HepG2 (cell line): ENCODE measurements at regions not wholly inside any gene's neighbourhood (a gene's known extent, or its start where the extent isn't known, plus 50 kb on each side); places are given as distances from the start of the nearest gene placed in this dataset.

Source experiments
- ATAC-seq: fragments of 200-7000 bp; cut with Tn5 transposase; 3 replicates; pipeline ENCODE4 v1.9.1; 2020; ENCODE audit warnings: mild to moderate bottlenecking, moderate library complexity
- BruUV-seq: library from RNA; stranded (reverse); fragments of 400-500 nt; replicated peaks from 2 replicates; lab custom pipeline; 2021; lab: Mats Ljungman, UMichigan
- CTCF ChIA-PET: fragments of 300-600 bp; formaldehyde crosslinking; extraction: SDS; loops from one replicate; lab custom pipeline; 2021; ENCODE audit warnings: low total read pairs, inconsistent platforms, low intra/inter-chr PET ratio; lab: Yijun Ruan, JAX
- POLR2A ChIA-PET: fragments of 350-600 bp; sonication (Branson Sonifier 250); formaldehyde crosslinking; loops from one replicate; lab custom pipeline; 2020; ENCODE audit warnings: antibody characterized with exemption, inconsistent platforms; lab: Yijun Ruan, JAX
- DNase-seq: peaks from one replicate; pipeline ENCODE4 v3.0.0-alpha.2; 2015; ENCODE audit warnings: low spot score
- FAIRE-seq: peaks from 3 replicates; lab custom pipeline; 2011; peaks lifted over from hg19 to GRCh38; lab: Jason Lieb, UNC
- H2AFZ ChIP-seq: one replicate; pipeline ENCODE4 v1.6.1; 2011; ENCODE audit warnings: low read length, inconsistent platforms
- H3K27ac ChIP-seq: fragments of 300-600 bp; 3 replicates; pipeline ENCODE4 v1.8.0; 2011; ENCODE audit warnings: mixed run types, mild to moderate bottlenecking, mixed read lengths, low read length, inconsistent platforms; ENCODE audit not compliant: insufficient read depth; ENCODE audit errors: extremely low read length
- H3K27me3 ChIP-seq, 2 experiments: fragments of 200-600 bp in 1 of 2; 2 replicates in 1 of 2; 3 replicates in 1 of 2; pipeline versions ENCODE4 v1.6.0 to v1.8.0; 2011; ENCODE audit warnings: low read length in 2 of 2, mild to moderate bottlenecking in 2 of 2, moderate library complexity in 2 of 2, inconsistent platforms in 1 of 2; ENCODE audit not compliant: insufficient read depth in 2 of 2, control insufficient read depth in 1 of 2
- H3K36me3 ChIP-seq, 2 experiments: fragments of 200-600 bp in 1 of 2; replicated peaks in 1 of 2; 2 replicates in 1 of 2; 3 replicates in 1 of 2; pipeline versions ENCODE4 v1.5.1 to v1.8.0; 2011; ENCODE audit warnings: low read length in 2 of 2, inconsistent platforms in 1 of 2; ENCODE audit not compliant: insufficient read depth in 2 of 2, control insufficient read depth in 1 of 2
- H3K4me1 ChIP-seq: 2 replicates; pipeline ENCODE4 v1.5.1; 2012; ENCODE audit warnings: low read length, inconsistent platforms; ENCODE audit not compliant: insufficient read depth
- H3K4me2 ChIP-seq: 2 replicates; pipeline ENCODE4 v1.6.0; 2011; ENCODE audit warnings: low read depth, low read length, inconsistent platforms
- H3K4me3 ChIP-seq, 3 experiments: fragments of 200-600 bp in 1 of 3; sonication (generic), shearing (Covaris generic) in 1 of 3; replicated peaks in 1 of 3; 2 replicates each; pipeline ENCODE4 v1.5.1; 2011 to 2016; ENCODE audit warnings: low read length in 3 of 3, inconsistent platforms in 2 of 3, low read depth in 2 of 3, mild to moderate bottlenecking in 2 of 3, control low read depth in 1 of 3, mixed read lengths in 1 of 3; ENCODE audit not compliant: insufficient read depth in 1 of 3
- H3K79me2 ChIP-seq: one replicate; pipeline ENCODE4 v1.6.1; 2011; ENCODE audit warnings: low read length, inconsistent platforms; ENCODE audit not compliant: insufficient read depth
- H3K9ac ChIP-seq: 2 replicates; pipeline ENCODE4 v1.6.0; 2011; ENCODE audit warnings: mild to moderate bottlenecking, low read depth, low read length, inconsistent platforms; ENCODE audit not compliant: insufficient read depth
- H3K9me3 ChIP-seq: 2 replicates; pipeline ENCODE4 v1.5.1; 2012; ENCODE audit warnings: mild to moderate bottlenecking, low read length
- H4K20me1 ChIP-seq: 2 replicates; pipeline ENCODE4 v1.6.0; 2011; ENCODE audit warnings: inconsistent platforms, mild to moderate bottlenecking, low read length, moderate library complexity; ENCODE audit not compliant: insufficient read depth
- ATF4 ChIP-seq, 2 experiments: fragments of 450-650 bp in 1 of 2; sonication (generic) in 1 of 2; formaldehyde crosslinking; IDR thresholded peaks; 2 replicates each; pipeline versions ENCODE4 v1.5.0 to v1.8.0; 2020 to 2022; ENCODE audit warnings: mild to moderate bottlenecking in 1 of 2, missing genetic modification reagents in 1 of 2
- HNRNPH1 ChIP-seq: fragments of 200-400 bp; formaldehyde crosslinking; optimal IDR thresholded peaks from 2 replicates; pipeline ENCODE3; 2017; ENCODE audit warnings: mild to moderate bottlenecking, low read depth, low read length
- IKZF5 ChIP-seq: IDR thresholded peaks from 2 replicates; pipeline ENCODE4 v1.6.1; 2018; ENCODE audit warnings: missing genetic modification reagents, mild to moderate bottlenecking, missing compliant biosample characterization
- ISX ChIP-seq: sonication (generic); formaldehyde crosslinking; conservative IDR thresholded peaks from 2 replicates; pipeline ENCODE4 v1.5.0; 2020; ENCODE audit warnings: missing genetic modification reagents
- JARID2 ChIP-seq: sonication (generic); formaldehyde crosslinking; IDR thresholded peaks from 2 replicates; pipeline ENCODE4 v1.8.1; 2023; ENCODE audit warnings: missing genetic modification reagents, inconsistent platforms; ENCODE audit not compliant: insufficient replicate concordance
- NFRKB ChIP-seq: fragments of 450-650 bp; IDR thresholded peaks from 2 replicates; pipeline ENCODE4 v1.6.1; 2017
- PAXIP1 ChIP-seq: sonication (generic); formaldehyde crosslinking; conservative IDR thresholded peaks from 2 replicates; pipeline ENCODE4 v1.4.0; 2020; ENCODE audit warnings: mild to moderate bottlenecking, missing genetic modification reagents, moderate library complexity
- PHF5A ChIP-seq: IDR thresholded peaks from one replicate; pipeline ENCODE4 v1.6.1; 2018; ENCODE audit warnings: low read depth, missing genetic modification reagents; ENCODE audit not compliant: unreplicated experiment
- REL ChIP-seq: sonication (generic); formaldehyde crosslinking; conservative IDR thresholded peaks from 2 replicates; pipeline ENCODE4 v1.8.0; 2022; ENCODE audit warnings: mild to moderate bottlenecking, missing genetic modification reagents, moderate library complexity
- SPEN ChIP-seq: sonication (generic); formaldehyde crosslinking; IDR thresholded peaks from 2 replicates; pipeline ENCODE4 v1.5.1; 2020; ENCODE audit warnings: low read depth, mild to moderate bottlenecking, missing genetic modification reagents
- YY1 ChIP-seq: IDR thresholded peaks from 2 replicates; pipeline ENCODE4 v1.6.1; 2011; ENCODE audit warnings: low read length, low read depth, moderate library complexity, mild to moderate bottlenecking; ENCODE audit not compliant: insufficient read depth, insufficient replicate concordance
- ZFYVE20 ChIP-seq: sonication (generic); formaldehyde crosslinking; IDR thresholded peaks from 2 replicates; pipeline ENCODE4 v1.8.0; 2023; ENCODE audit warnings: low read depth, mild to moderate bottlenecking, moderate library complexity, missing genetic modification reagents, borderline replicate concordance
- ZNF274 ChIP-seq: sonication (generic); formaldehyde crosslinking; IDR thresholded peaks from 2 replicates; pipeline ENCODE4 v1.5.1; 2020; ENCODE audit warnings: mild to moderate bottlenecking, missing genetic modification reagents
- ZNF577 ChIP-seq: sonication (generic); formaldehyde crosslinking; IDR thresholded peaks from 2 replicates; pipeline ENCODE4 v1.4.0; 2020; ENCODE audit warnings: mild to moderate bottlenecking, low read depth, missing genetic modification reagents, borderline replicate concordance
- ZNF720 ChIP-seq: sonication (generic); formaldehyde crosslinking; IDR thresholded peaks from 2 replicates; pipeline ENCODE4 v1.4.0; 2020; ENCODE audit warnings: missing genetic modification reagents
- in situ Hi-C: cut with HindIII; loops from 2 replicates; pipeline ENCODE4 v1.10.0; 2017; ENCODE audit warnings: low pct_unique_long_range_greater_than_20kb; ENCODE audit not compliant: extremely low pct_ligation_motif_present
- intact Hi-C: fragments of 100-400 bp; cut with micrococcal nuclease; formaldehyde crosslinking; loops from one replicate; pipeline ENCODE4 v1.10.0; 2022; ENCODE audit not compliant: unreplicated experiment
- TF ChIP-seq, protein P1 (sequence below): sonication (generic); formaldehyde crosslinking; IDR thresholded peaks from 2 replicates; pipeline ENCODE4 v1.8.1; 2023; ENCODE audit warnings: mild to moderate bottlenecking, missing genetic modification reagents
- TF ChIP-seq, protein P2 (sequence below): sonication (generic); formaldehyde crosslinking; IDR thresholded peaks from 2 replicates; pipeline ENCODE4 v1.4.0; 2020; ENCODE audit warnings: missing genetic modification reagents, low read depth, mild to moderate bottlenecking, borderline replicate concordance

GRCh38 chrX:16039363-16039762 is 84.0 kb upstream of the GRPR start:
- FAIRE-seq = no peak
- no peaks in the 10 kb centered on the region for H3K4me1 ChIP-seq
- H3K27ac ChIP-seq = no peak overlapping the region
- no peaks in the 10 kb centered on the region for H3K36me3 ChIP-seq
- CTCF ChIA-PET = no interaction called here
- no peaks in the 10 kb centered on the region for H3K27me3 ChIP-seq
- intact Hi-C loops = no loop called here
- in situ Hi-C loops = no loop called here
- no peak overlapping the region for H3K9ac ChIP-seq
- ATAC-seq = no peak
- POLR2A ChIA-PET = no interaction called here
- H3K4me2 ChIP-seq = no peak overlapping the region
- H3K4me3 ChIP-seq = no peak overlapping the region
- H2AFZ ChIP-seq = no peak overlapping the region
- H4K20me1 ChIP-seq = no peaks in the 10 kb centered on the region
- no TSS peak for BruUV-seq
- no peak for DNase-seq
- no peaks in the 10 kb centered on the region for H3K79me2 ChIP-seq
- no peaks in the 10 kb centered on the region for H3K9me3 ChIP-seq
- no peak for TF ChIP-seq NFRKB
- no peak for TF ChIP-seq JARID2 (CRISPR knock-in tag)
- TF ChIP-seq HNRNPH1 = no peak
- no peak for TF ChIP-seq ZNF720 (CRISPR knock-in tag)
- no peak for TF ChIP-seq ZNF274 (CRISPR knock-in tag)
- no peak for TF ChIP-seq YY1
- TF ChIP-seq ATF4 (CRISPR knock-in tag; IDR thresholded peaks at IDR 0.05) = no peak
- TF ChIP-seq SPEN = no peak
- TF ChIP-seq IKZF5 (CRISPR knock-in tag) = no peak
- TF ChIP-seq REL (CRISPR knock-in tag) = no peak
- TF ChIP-seq, protein P1, sequence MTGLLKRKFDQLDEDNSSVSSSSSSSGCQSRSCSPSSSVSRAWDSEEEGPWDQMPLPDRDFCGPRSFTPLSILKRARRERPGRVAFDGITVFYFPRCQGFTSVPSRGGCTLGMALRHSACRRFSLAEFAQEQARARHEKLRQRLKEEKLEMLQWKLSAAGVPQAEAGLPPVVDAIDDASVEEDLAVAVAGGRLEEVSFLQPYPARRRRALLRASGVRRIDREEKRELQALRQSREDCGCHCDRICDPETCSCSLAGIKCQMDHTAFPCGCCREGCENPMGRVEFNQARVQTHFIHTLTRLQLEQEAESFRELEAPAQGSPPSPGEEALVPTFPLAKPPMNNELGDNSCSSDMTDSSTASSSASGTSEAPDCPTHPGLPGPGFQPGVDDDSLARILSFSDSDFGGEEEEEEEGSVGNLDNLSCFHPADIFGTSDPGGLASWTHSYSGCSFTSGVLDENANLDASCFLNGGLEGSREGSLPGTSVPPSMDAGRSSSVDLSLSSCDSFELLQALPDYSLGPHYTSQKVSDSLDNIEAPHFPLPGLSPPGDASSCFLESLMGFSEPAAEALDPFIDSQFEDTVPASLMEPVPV (CRISPR knock-in tag) = no peak
- TF ChIP-seq ZFYVE20 (CRISPR knock-in tag) = no peak
- TF ChIP-seq, protein P2, sequence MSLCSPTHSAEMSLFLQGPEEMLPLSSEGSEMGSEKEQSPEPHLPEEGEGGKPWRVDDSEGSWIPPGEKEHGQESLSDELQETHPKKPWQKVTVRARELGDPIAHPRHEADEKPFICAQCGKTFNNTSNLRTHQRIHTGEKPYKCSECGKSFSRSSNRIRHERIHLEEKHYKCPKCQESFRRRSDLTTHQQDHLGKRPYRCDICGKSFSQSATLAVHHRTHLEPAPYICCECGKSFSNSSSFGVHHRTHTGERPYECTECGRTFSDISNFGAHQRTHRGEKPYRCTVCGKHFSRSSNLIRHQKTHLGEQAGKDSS (CRISPR knock-in tag) = no peak
- TF ChIP-seq ZNF577 (CRISPR knock-in tag) = no peak
- TF ChIP-seq PHF5A (CRISPR knock-in tag) = no peak
- TF ChIP-seq ISX (CRISPR knock-in tag) = no peak
- no peak for TF ChIP-seq PAXIP1
